ENCODE measurements at regions not wholly inside any gene's neighbourhood (a gene's known extent, or its start where the extent isn't known, plus 50 kb on each side); places are given as distances from the start of the nearest gene placed in this dataset.
"Not testable (repeated sequence)": the region's sequence is repeated elsewhere in the genome, so short reads cannot be mapped to it uniquely, and the experiment has no call there.

GRCh38 chr15:85264614-85265190 lies 115.7 kb upstream of the AKAP13 start:
- not testable (repeated sequence) for TF ChIP-seq USF2 (IDR thresholded peaks at IDR 0.05); TP53 (CRISPR knock-in tag; IDR thresholded peaks at IDR 0.05)

Data from A549 (cell line).